GM12872 (cell line): ENCODE measurements at regions not wholly inside any gene's neighbourhood (a gene's known extent, or its start where the extent isn't known, plus 50 kb on each side); places are given as distances from the start of the nearest gene placed in this dataset.
A peak's percentile ranks its signal among the peaks of the same experiment; 100 is the strongest.

ENCODE experiments used
- TF ChIP-seq, protein P1 (sequence below): IDR thresholded peaks from 3 replicates; pipeline ENCODE4 v1.5.1; 2011; ENCODE audit warnings: low read depth, mild to moderate bottlenecking, low read length, moderate library complexity; ENCODE audit not compliant: insufficient read depth

DNA sequence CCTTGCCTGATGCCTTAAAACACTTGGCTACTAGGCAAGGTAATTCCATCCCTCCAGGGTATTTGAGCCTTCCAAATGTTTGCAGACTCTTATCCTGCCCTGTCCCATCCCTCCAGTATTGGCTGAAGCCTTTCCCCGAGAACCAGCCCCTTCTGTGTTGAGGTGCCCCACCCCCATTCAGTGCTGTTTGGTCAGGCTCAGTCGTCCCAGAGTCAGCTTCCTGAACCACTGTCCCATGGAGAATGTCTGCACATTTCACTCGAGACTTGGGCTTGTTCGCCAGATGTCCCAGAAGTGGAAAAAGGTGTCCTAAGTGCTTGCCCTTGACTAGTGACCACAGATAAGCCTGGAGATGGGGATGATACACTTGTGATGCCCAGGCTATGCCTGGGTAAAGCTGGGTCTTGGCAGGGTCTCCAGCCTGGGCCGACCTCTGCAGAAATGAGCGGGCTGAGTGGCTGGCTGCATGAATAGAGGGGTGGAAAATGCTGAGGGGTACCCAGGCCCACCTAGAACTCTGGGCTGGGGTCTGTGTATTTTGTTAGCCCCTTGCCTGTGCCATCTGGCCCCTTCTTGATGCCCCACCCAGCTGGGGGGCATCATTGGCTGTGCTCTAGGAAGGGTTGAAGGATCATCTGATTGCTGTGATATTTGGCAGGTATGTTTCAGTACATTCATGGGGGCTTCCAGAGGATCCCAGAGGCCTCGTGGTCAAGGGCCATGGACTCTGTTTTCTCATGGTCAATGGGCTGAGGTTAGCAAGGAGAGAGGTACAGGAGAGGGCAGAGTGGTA is 178.4 kb downstream of the MACROH2A1 start:
- TF ChIP-seq, protein P1, sequence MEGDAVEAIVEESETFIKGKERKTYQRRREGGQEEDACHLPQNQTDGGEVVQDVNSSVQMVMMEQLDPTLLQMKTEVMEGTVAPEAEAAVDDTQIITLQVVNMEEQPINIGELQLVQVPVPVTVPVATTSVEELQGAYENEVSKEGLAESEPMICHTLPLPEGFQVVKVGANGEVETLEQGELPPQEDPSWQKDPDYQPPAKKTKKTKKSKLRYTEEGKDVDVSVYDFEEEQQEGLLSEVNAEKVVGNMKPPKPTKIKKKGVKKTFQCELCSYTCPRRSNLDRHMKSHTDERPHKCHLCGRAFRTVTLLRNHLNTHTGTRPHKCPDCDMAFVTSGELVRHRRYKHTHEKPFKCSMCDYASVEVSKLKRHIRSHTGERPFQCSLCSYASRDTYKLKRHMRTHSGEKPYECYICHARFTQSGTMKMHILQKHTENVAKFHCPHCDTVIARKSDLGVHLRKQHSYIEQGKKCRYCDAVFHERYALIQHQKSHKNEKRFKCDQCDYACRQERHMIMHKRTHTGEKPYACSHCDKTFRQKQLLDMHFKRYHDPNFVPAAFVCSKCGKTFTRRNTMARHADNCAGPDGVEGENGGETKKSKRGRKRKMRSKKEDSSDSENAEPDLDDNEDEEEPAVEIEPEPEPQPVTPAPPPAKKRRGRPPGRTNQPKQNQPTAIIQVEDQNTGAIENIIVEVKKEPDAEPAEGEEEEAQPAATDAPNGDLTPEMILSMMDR, result no peak

- TF ChIP-seq, protein P1, result no peak
These were observed 179.2 kb downstream of the MACROH2A1 start for GRCh38 chr5:135219868-135220267.

DNA sequence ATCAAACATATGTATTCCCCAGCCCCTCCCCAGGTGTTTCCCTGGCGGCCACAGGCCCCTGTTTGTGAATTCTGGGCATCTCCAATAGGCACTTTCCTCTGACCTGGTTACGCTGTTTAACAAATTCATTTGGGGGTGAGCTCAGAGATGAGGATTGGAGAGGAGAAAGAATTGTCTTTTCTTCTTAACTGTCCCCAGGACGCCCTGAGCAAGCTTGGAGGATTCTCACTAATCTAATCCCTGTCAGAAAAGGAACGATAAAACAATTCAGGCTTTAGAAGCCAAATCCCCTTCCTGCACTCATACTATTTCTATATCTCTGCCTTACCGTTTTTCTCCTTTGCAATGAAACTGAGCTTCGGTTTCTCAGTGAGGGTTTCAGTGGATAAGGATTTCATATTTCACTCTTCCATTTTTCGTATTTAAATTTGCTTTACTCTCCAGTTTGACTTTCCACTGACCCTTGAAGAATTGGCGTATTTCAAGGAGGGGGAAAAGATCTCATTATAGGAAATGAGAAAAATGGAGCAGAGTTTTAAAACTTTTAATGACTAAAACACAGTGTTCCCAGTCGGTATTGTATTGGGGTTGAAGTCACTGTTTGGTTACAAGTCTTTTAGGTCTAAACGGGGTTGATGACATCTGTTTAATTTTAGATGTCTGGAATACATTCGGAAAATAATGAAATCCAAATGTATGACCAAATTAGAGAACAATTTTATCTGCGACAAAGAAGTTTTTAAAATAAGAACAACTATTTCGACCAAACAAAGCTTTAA is 180.1 kb downstream of the MACROH2A1 start:
- TF ChIP-seq, protein P1, result no peak

DNA sequence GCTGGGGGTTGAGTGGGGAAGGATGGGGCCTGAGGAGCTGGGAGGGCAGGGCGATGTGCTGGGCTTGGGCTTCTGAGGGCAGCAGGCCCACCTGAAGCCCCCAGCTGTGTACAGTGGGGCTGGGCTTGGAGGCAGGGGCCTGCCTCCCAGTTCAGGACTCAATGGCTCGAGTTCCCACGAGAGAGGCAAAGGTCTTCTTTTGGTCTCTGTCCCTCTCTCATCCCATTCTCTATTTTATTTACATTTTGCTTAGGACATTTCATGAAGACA is 180.6 kb downstream of the MACROH2A1 start:
- TF ChIP-seq, protein P1, result no peak

GRCh38 chr5:135217669-135218485 is 181.2 kb downstream of the MACROH2A1 start:
- TF ChIP-seq, protein P1, result peak; percentile 27; the same call in 1 of the 3 replicates

DNA sequence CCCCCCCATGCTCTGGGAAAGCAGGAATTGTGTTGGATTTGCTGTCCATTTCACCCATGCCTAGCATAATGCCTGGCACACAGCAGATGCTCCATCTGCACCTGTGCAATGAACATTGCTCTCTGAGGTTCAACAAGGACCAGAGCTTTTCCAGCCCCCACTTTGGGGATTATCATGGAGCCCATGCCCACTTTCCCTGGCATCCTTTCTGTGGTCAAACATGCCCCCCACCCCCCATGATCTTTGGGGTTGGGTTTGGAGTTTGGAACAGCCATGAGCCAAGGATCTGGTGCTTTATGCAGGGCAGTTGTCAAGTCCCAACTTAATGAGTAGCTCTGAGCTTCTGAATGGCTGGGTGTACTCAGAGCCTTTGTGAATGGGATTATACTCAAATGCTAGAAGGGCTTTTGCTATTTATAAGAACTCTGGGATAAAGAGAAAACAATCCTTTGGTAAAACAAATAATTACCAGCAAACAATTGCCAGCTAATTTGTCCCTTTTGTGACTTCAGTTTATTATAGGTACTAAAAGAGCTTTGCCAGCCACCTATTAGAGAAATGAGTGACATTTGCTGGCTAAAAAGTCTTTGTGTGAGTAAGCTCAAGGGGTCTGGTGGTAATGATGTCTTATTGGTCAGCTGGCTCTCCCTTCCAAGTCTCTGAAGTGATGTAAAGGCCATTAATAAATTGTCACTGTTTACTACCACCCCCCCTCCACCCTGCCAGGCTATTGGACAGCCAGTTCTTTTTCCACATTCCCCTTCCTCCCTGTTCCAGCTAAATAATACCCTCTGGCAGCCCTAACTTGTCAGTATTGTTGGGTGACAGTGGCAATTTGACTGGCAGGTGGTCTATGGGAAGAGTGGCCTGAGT is 182.3 kb downstream of the MACROH2A1 start:
- TF ChIP-seq, protein P1, result no peak
